ENCODE measurements at regions not wholly inside any gene's neighbourhood (a gene's known extent, or its start where the extent isn't known, plus 50 kb on each side); places are given as distances from the start of the nearest gene placed in this dataset.
"Not testable (repeated sequence)": the region's sequence is repeated elsewhere in the genome, so short reads cannot be mapped to it uniquely, and the experiment has no call there.

DNA sequence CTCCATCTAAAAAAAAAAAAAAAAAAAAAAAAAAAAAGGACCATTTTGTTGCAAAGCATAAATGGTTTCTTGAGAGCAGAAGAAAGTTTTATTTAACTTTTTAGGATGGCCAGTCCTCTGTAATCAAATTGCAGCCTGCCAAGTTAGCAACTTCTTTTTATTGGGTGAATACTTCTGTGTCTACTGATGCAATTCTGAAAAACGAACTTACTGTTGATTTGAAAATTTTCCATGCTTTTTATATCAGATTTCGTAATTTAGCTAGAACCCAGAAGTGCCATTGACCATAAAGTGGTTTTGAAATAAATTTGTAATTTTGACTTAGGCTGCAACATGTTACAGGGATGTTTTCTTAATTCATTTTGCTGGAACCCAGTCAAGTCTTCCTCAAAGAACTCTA, 269.1 kb upstream of the ACTBL2 start:
- Histone ChIP-seq H3K9me3 (no peaks in the 10 kb centered on the region), H3K27ac (no peak overlapping the region), H3K4me1 (no peaks in the 10 kb centered on the region), H3K4me2 (no peak overlapping the region), H3K9ac (no peak overlapping the region), H4K20me1 (no peaks in the 10 kb centered on the region), H3K27me3 (no peaks in the 10 kb centered on the region), H3K4me3 (no peak overlapping the region), H3K36me3 (no peaks in the 10 kb centered on the region)
- no peak for TF ChIP-seq Cebpa-rat (IDR thresholded peaks at IDR 0.05)

DNA sequence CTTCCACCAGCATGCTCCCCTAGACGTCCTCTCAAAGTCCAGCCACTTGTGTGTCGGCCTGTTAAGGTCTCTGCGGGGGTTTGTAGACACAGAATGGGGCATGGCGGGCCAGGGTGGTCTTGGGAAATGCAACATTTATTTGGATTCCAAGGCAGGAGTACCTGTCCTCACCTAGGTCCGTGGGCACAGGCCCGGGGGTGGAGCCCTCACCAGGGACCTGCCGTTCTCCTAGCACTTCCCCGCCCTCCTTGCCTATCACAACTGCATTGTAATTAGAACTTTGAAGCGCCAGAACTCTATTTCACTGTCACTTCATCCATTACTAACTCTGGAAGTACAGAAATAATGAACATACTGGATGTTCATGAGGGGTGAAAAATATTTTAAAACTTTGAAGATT, 268.3 kb upstream of the ACTBL2 start:
- Histone ChIP-seq H3K4me2 (no peak overlapping the region), H3K4me3 (no peak overlapping the region), H3K9me3 (no peaks in the 10 kb centered on the region), H3K27me3 (no peaks in the 10 kb centered on the region), H3K36me3 (no peaks in the 10 kb centered on the region), H3K27ac (no peak overlapping the region), H3K9ac (no peak overlapping the region), H4K20me1 (no peaks in the 10 kb centered on the region), H3K4me1 (no peaks in the 10 kb centered on the region)
- TF ChIP-seq Cebpa-rat (IDR thresholded peaks at IDR 0.05), result no peak

DNA sequence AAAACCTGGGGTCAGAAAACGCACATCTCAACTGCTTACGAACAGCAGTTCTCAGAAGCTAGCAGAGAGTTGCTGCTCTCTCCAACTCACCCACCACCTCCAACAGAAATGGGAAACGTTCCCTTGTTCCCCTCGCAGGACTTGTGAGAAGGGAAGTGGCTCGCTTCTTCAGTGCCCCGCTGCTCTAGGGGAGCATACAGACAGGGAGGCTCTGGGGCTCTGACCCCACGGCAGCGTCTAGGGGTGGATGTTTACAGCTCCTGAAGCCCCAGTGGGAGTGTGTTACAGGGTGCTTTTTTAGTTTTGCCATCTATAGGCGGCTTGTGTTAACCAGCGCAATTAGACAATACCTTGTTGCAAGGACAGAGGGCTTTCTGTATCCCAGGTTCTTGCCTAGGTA, 267.7 kb upstream of the ACTBL2 start:
- Histone ChIP-seq H3K4me2 (no peak overlapping the region), H3K9ac (no peak overlapping the region), H3K4me1 (no peaks in the 10 kb centered on the region), H3K27ac (no peak overlapping the region), H3K36me3 (no peaks in the 10 kb centered on the region), H4K20me1 (no peaks in the 10 kb centered on the region), H3K4me3 (no peak overlapping the region), H3K27me3 (no peaks in the 10 kb centered on the region), H3K9me3 (no peaks in the 10 kb centered on the region)
- TF ChIP-seq Cebpa-rat (IDR thresholded peaks at IDR 0.05), result no peak

DNA sequence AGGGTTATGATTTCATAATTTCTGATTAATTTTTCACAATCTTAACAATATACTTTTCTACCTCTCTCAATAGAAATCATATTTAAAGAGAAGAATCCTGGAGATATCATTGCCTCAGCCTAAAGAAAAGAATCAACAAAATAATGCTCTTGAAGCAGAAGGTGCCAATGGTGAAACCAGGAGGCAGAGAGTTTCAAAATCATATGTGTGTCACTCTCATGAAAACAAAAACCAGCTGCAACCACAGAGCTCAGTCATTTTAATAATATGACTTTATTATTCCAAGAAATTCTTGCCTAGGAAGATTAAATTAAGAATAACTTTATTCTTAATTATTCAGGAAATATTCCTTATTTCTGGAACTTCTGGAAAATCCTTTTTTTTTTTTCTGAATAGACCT, 266.8 kb upstream of the ACTBL2 start:
- H3K27me3 ChIP-seq, result no peaks in the 10 kb centered on the region
- no peak overlapping the region for H3K27ac ChIP-seq
- H3K9me3 ChIP-seq, result no peaks in the 10 kb centered on the region
- H3K4me2 ChIP-seq, result no peak overlapping the region
- H3K4me3 ChIP-seq, result no peak overlapping the region
- TF ChIP-seq Cebpa-rat (IDR thresholded peaks at IDR 0.05), result no peak
- no peaks in the 10 kb centered on the region for H4K20me1 ChIP-seq
- no peak overlapping the region for H3K9ac ChIP-seq
- no peaks in the 10 kb centered on the region for H3K36me3 ChIP-seq
- H3K4me1 ChIP-seq, result no peaks in the 10 kb centered on the region

DNA sequence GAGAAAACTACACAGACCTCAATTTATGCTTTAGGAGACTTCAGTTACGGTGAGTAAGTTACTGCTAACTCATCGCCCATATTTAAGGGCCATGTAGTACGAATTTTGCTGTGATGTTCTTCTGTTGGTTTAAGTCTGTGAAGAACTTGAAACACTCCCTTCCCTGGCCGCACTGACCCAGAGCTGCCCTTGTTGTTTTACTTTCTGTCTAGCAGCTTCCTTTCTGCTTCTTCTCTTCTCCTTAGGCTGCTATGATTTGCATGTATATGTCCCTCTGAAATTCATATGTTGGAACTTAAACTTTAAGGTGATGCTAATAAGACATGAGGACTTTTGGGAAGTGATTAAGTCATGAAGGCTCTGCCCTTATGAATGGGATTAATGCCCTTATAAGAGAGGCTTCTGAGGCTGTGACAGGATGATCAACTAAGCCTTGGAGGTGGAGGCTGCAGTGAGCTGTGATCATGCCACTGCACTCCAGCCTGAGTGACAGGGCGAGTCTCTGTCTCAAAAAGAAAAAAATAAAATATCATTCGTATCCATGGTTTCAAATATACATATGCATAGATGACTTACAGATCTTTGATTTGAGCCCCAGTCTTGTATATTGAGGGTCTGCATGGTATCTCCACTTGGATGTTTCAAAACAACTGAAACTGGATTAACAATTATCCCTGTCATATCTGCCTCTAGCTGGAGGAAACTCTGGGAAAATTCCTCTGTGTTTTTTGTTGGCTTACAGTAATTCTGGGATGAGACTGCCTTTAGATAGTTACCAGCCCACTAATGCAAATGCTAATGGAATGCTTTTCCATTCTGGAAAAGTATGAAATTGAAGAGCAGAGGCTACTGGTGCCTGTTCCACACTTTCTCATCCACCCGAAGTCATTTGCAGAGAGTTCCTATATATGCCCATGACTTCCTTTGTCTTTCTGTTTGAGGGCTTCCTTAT, 263.4 kb upstream of the ACTBL2 start:
- H3K4me3 ChIP-seq, result no peak overlapping the region
- TF ChIP-seq Cebpa-rat (IDR thresholded peaks at IDR 0.05), result no peak
- no peaks in the 10 kb centered on the region for H3K36me3 ChIP-seq
- no peak overlapping the region for H3K27ac ChIP-seq
- no peaks in the 10 kb centered on the region for H3K27me3 ChIP-seq
- no peak overlapping the region for H3K9ac ChIP-seq
- H4K20me1 ChIP-seq, result no peaks in the 10 kb centered on the region
- H3K4me2 ChIP-seq, result no peak overlapping the region
- H3K9me3 ChIP-seq, result no peaks in the 10 kb centered on the region
- H3K4me1 ChIP-seq, result no peaks in the 10 kb centered on the region

DNA sequence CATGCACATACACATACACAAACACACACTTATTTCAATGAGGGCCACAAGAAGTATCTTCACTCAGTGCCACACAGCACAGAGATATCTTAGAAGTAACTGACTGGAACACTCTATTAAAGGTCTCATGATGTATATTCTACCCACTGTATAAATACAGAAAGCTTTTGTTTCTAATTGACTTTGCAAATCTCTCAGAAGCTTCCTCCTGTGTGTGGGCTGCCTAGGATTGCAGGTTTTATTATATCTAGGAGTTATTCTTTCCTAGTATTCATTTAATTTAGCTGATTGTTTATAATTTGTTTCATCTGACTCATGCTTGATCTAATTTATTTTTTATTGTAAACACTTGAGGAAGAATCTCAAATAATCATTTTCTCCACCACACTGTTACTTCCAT, 262.4 kb upstream of the ACTBL2 start:
- no peaks in the 10 kb centered on the region for H4K20me1 ChIP-seq
- H3K9ac ChIP-seq, result no peak overlapping the region
- no peak for TF ChIP-seq Cebpa-rat (IDR thresholded peaks at IDR 0.05)

DNA sequence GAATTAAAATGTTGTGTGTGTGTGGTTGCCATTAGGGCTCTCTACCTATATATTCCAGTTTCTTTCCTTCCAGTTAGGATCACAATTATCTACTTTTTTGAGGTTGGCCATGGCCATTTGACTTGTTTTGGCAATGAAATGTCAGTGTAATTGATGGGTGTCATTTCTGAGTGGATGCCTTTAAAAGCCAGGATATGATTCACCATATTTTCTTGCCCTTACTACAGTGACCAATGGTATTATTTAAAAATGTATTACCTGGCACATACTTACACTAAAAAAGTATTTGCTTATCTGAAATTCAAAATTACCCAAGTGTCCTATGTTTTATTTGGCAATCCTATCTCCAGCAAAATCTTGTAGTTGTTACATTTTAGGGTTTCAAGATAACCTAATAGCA, 258.7 kb upstream of the ACTBL2 start:
- Histone ChIP-seq H3K27me3 (no peaks in the 10 kb centered on the region), H3K4me3 (no peak overlapping the region), H3K36me3 (no peaks in the 10 kb centered on the region), H3K4me2 (no peak overlapping the region), H4K20me1 (no peaks in the 10 kb centered on the region), H3K27ac (no peak overlapping the region), H3K4me1 (no peaks in the 10 kb centered on the region), H3K9me3 (no peaks in the 10 kb centered on the region), H3K9ac (no peak overlapping the region)
- TF ChIP-seq Cebpa-rat (IDR thresholded peaks at IDR 0.05), result no peak

More for the DNA sequence above, 262.4 kb upstream of the ACTBL2 start:
- Histone ChIP-seq H3K4me2 (no peak overlapping the region), H3K4me1 (no peaks in the 10 kb centered on the region), H3K27ac (no peak overlapping the region), H3K27me3 (no peaks in the 10 kb centered on the region), H3K36me3 (no peaks in the 10 kb centered on the region), H3K9me3 (no peaks in the 10 kb centered on the region), H3K4me3 (no peak overlapping the region)

DNA sequence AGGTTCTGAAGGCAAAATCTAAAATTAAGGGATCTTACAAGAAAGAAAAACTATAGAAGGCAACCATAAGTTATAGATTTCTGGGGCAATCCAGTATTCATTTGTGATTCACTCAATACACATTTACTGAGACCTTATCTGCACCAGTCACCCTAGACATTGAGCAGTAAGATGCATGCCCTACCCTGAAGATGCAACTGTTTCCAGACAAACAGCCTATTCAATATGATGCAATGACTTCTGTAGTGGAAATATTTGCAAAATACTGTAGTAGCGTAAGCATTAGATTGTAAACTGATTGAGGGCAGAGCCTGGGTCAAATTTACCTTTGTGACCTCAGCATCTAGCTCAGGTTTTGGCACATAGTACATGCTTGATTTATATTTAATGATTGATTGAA, 256.2 kb upstream of the ACTBL2 start:
- Histone ChIP-seq H3K27me3 (no peaks in the 10 kb centered on the region), H3K9ac (no peak overlapping the region), H3K4me3 (no peak overlapping the region), H3K36me3 (no peaks in the 10 kb centered on the region), H3K4me1 (no peaks in the 10 kb centered on the region), H3K27ac (no peak overlapping the region), H3K9me3 (no peaks in the 10 kb centered on the region), H4K20me1 (no peaks in the 10 kb centered on the region), H3K4me2 (no peak overlapping the region)
- no peak for TF ChIP-seq Cebpa-rat (IDR thresholded peaks at IDR 0.05)

DNA sequence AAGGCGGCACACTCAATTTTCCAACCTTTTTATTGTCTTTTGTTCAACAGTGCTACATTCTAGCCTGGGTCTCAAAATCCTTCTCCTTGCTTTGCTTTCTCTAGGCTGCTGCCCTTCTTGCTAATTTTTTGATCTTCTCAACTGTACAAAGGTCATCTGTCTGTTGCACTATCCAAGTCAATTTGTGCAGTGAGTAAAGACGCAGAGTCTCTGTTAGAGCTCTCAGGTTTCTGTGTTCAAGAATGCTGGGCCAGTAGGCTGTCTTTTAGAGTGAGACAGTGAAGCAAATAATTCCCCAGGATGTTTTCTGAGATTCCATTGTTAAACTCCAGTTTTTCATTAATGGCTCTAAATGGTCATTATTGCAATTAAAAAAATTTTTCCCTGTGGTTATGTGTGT, 255.7 kb upstream of the ACTBL2 start:
- no peaks in the 10 kb centered on the region for H3K9me3 ChIP-seq
- no peaks in the 10 kb centered on the region for H3K4me1 ChIP-seq

DNA sequence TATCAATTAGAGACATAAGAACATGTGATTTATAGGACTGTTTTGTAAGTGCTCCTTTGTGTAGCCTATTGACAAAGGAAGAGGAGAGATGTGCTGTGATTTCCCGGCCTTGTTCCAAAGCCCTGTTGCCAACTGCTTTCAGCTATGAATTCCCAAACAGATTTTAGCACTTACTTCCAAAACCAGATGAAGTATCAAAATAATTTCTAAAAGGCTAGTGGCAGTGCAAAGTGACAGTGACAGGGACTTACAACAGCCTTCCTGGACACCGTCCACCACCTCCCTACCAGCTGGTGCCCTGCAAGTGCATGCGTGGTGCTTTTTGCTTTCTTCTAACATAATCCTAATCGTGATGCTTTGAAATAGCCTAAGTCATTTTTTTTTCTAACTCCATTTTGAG, 254.1 kb upstream of the ACTBL2 start:
- no peak overlapping the region for H3K27ac ChIP-seq
- H3K9ac ChIP-seq, result no peak overlapping the region
- no peak for TF ChIP-seq Cebpa-rat (IDR thresholded peaks at IDR 0.05)
- no peak overlapping the region for H3K4me3 ChIP-seq
- no peak overlapping the region for H3K4me2 ChIP-seq
- H3K9me3 ChIP-seq, result no peaks in the 10 kb centered on the region
- no peaks in the 10 kb centered on the region for H3K4me1 ChIP-seq
- H4K20me1 ChIP-seq, result no peaks in the 10 kb centered on the region
- no peaks in the 10 kb centered on the region for H3K27me3 ChIP-seq
- no peaks in the 10 kb centered on the region for H3K36me3 ChIP-seq

More for the DNA sequence above, 255.7 kb upstream of the ACTBL2 start:
- no peak overlapping the region for H3K4me2 ChIP-seq
- H3K27me3 ChIP-seq, result no peaks in the 10 kb centered on the region
- no peak overlapping the region for H3K27ac ChIP-seq
- H3K9ac ChIP-seq, result no peak overlapping the region
- no peak for TF ChIP-seq Cebpa-rat (IDR thresholded peaks at IDR 0.05)
- no peaks in the 10 kb centered on the region for H3K36me3 ChIP-seq
- no peaks in the 10 kb centered on the region for H4K20me1 ChIP-seq
- H3K4me3 ChIP-seq, result no peak overlapping the region

DNA sequence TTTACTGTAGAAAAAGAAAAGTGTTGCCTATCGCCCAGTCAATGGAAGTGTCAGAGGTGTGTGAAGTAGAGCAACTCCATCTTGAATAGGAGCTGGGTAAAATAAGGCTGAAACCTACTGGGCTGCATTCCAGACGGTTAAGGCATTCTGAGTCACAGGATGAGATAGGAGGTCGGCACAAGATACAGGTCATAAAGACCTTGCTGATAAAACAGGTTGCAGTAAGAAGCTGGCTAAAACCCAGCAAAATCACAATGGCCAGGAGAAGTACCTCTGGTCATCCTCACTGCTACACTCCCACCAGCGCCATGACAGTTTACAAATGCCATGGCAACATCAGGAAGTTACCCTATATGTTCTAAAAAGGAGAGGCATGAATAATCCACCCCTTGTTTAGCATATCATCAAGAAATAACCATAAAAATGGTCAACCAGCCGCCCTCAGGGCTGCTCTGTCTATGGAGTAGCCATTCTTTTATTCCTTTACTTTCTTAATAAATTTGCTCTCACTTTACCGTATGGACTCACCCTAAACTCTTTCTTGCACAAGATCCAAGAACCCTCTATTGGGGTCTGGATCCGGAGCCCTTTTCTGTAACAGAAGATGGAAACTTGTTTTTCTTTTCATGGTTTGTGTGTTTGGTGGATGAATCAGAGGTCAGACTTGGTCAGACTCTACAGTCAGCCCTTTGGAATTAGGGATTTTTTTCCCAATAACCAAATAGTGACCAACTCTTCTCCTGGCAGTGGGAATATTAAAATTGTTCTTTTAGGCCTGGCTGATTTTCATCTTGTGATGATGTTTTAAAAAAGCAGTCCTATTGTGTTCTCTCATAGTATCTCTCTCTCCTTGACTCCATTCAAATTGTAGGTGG, 252.9 kb upstream of the ACTBL2 start:
- H3K4me1 ChIP-seq, H3K27me3 ChIP-seq, H3K4me2 ChIP-seq, H3K27ac ChIP-seq, H3K9me3 ChIP-seq, H3K9ac ChIP-seq, H4K20me1 ChIP-seq, H3K36me3 ChIP-seq, H3K4me3 ChIP-seq: not testable (repeated sequence)

All from BLaER1 (cell line).